ENCODE measurements at regions not wholly inside any gene's neighbourhood (a gene's known extent, or its start where the extent isn't known, plus 50 kb on each side); places are given as distances from the start of the nearest gene placed in this dataset.

GRCh38 chr1:78427506-78427905 is 63.3 kb upstream of the PTGFR start:
- DNase-seq (ENCODE audit: low read depth) = no peak

GRCh38 chr1:78432016-78432415 is 58.8 kb upstream of the PTGFR start:
- no peak for DNase-seq (ENCODE audit: low read depth)

GRCh38 chr1:78434351-78434750 is 56.4 kb upstream of the PTGFR start:
- no peak for DNase-seq (ENCODE audit: low read depth)

GRCh38 chr1:78436961-78437360 is 53.8 kb upstream of the PTGFR start:
- DNase-seq (ENCODE audit: low read depth) = no peak

GRCh38 chr1:78437396-78437795 is 53.4 kb upstream of the PTGFR start:
- DNase-seq (ENCODE audit: low read depth) = no peak

GRCh38 chr1:78437941-78438340 is 52.8 kb upstream of the PTGFR start:
- no peak for DNase-seq (ENCODE audit: low read depth)

GRCh38 chr1:78440381-78440793 is 50.4 kb upstream of the PTGFR start:
- DNase-seq (ENCODE audit: low read depth) = peak; percentile 59
